H1 (cell line): ENCODE measurements at regions not wholly inside any gene's neighbourhood (a gene's known extent, or its start where the extent isn't known, plus 50 kb on each side); places are given as distances from the start of the nearest gene placed in this dataset.

Source experiments
- CTCF ChIA-PET: fragments of 300-600 bp; sonication (Branson Sonifier 250); formaldehyde crosslinking; loops from one replicate; lab custom pipeline; 2021; ENCODE audit not compliant: partially characterized antibody; lab: Charles Lee
- POLR2A ChIA-PET: fragments of 300-600 bp; sonication (Branson Sonifier 250); formaldehyde crosslinking; loops from one replicate; lab custom pipeline; 2021; ENCODE audit warnings: inconsistent platforms; ENCODE audit not compliant: partially characterized antibody; lab: Charles Lee
- DNase-seq, 2 experiments: peaks; one replicate each; pipeline versions ENCODE4 v3.0.0 to v3.0.0-alpha.2; 2010 to 2022; ENCODE audit warnings: low spot score in 2 of 2, low read depth in 1 of 2, mixed read lengths in 1 of 2
- FAIRE-seq: peaks from 2 replicates; lab custom pipeline; 2011; peaks lifted over from hg19 to GRCh38; lab: Jason Lieb, UNC
- H2AFZ ChIP-seq: 2 replicates; pipeline ENCODE4 v1.8.1; 2012; ENCODE audit warnings: low read length, inconsistent platforms
- H2AK5ac ChIP-seq: 2 replicates; pipeline ENCODE4 v1.6.1; 2013; ENCODE audit warnings: low read depth, low read length
- H2BK120ac ChIP-seq: replicated peaks from 2 replicates; pipeline ENCODE3; 2013; ENCODE audit warnings: low read depth, low read length, inconsistent platforms
- H2BK12ac ChIP-seq: 2 replicates; pipeline ENCODE4 v1.6.1; 2013; ENCODE audit warnings: low read depth, low read length
- H2BK15ac ChIP-seq: 2 replicates; pipeline ENCODE4 v1.6.1; 2013; ENCODE audit warnings: low read length
- H2BK20ac ChIP-seq: 2 replicates; pipeline ENCODE4 v1.6.1; 2013; ENCODE audit warnings: low read length
- H2BK5ac ChIP-seq: 2 replicates; pipeline ENCODE4 v1.6.1; 2013; ENCODE audit warnings: low read depth, low read length
- H3K14ac ChIP-seq: 2 replicates; pipeline ENCODE4 v1.6.1; 2013; ENCODE audit warnings: inconsistent platforms; ENCODE audit not compliant: insufficient read length
- H3K18ac ChIP-seq: 2 replicates; pipeline ENCODE4 v1.6.1; 2013; ENCODE audit warnings: low read length; ENCODE audit errors: extremely low read depth
- H3K23ac ChIP-seq: 2 replicates; pipeline ENCODE4 v1.6.1; 2013; ENCODE audit warnings: inconsistent platforms; ENCODE audit not compliant: insufficient read length
- H3K23me2 ChIP-seq: 2 replicates; pipeline ENCODE4 v1.6.1; 2013; ENCODE audit warnings: low read depth, low read length
- H3K27ac ChIP-seq: 2 replicates; pipeline ENCODE4 v1.6.1; 2011; ENCODE audit warnings: low read depth, low read length, inconsistent platforms
- H3K27me3 ChIP-seq, 4 experiments: replicated peaks in 1 of 4; 1 replicate in 1 of 4; 2 replicates in 3 of 4; pipeline versions ENCODE4 v1.6.1 to v1.8.1; 2011 to 2013; ENCODE audit warnings: low read length in 3 of 4, mild to moderate bottlenecking in 3 of 4, inconsistent platforms in 2 of 4, mixed read lengths in 2 of 4, moderate library complexity in 1 of 4; ENCODE audit not compliant: control insufficient read depth in 3 of 4, insufficient read depth in 3 of 4; ENCODE audit errors: extremely low read depth in 1 of 4
- H3K36me3 ChIP-seq, 4 experiments: 2 replicates each; pipeline versions ENCODE4 v1.6.1 to v1.8.1; 2011 to 2013; ENCODE audit warnings: mild to moderate bottlenecking in 4 of 4, low read length in 3 of 4, moderate library complexity in 2 of 4, control low read depth in 1 of 4, inconsistent platforms in 1 of 4; ENCODE audit not compliant: insufficient read depth in 4 of 4, control insufficient read depth in 2 of 4
- H3K4ac ChIP-seq: replicated peaks from 2 replicates; pipeline ENCODE3; 2013; ENCODE audit warnings: low read length, low read depth, mixed read lengths, inconsistent platforms; ENCODE audit not compliant: insufficient read length
- H3K4me1 ChIP-seq, 4 experiments: replicated peaks in 1 of 4; 1 replicate in 1 of 4; 2 replicates in 3 of 4; pipeline versions ENCODE4 v1.6.1 to v1.8.1; 2011 to 2013; ENCODE audit warnings: low read length in 3 of 4, inconsistent platforms in 2 of 4, mixed read lengths in 1 of 4; ENCODE audit not compliant: insufficient read depth in 4 of 4, control insufficient read depth in 3 of 4
- H3K4me2 ChIP-seq, 2 experiments: 2 replicates each; pipeline versions ENCODE4 v1.6.1 to v1.8.1; 2011 to 2013; ENCODE audit warnings: low read depth in 2 of 2, low read length in 2 of 2, control low read depth in 1 of 2, inconsistent platforms in 1 of 2, mild to moderate bottlenecking in 1 of 2; ENCODE audit not compliant: insufficient read depth in 1 of 2
- H3K4me3 ChIP-seq, 4 experiments: fragments of 200-600, 300-600 bp in 1 of 4; sonication (generic), shearing (Covaris generic), sonication (Bioruptor Twin) in 1 of 4; 2 replicates each; pipeline versions ENCODE4 v1.5.1 to v1.8.1; 2011 to 2016; ENCODE audit warnings: low read length in 4 of 4, low read depth in 3 of 4, control low read depth in 2 of 4, inconsistent platforms in 2 of 4, mild to moderate bottlenecking in 2 of 4, mixed read lengths in 1 of 4, moderate library complexity in 1 of 4; ENCODE audit not compliant: insufficient read depth in 2 of 4; ENCODE audit errors: extremely low read depth in 1 of 4
- H3K56ac ChIP-seq: replicated peaks from 2 replicates; pipeline ENCODE3; 2013; ENCODE audit warnings: low read depth, mild to moderate bottlenecking, mixed read lengths, low read length, inconsistent platforms; ENCODE audit not compliant: insufficient read length
- H3K79me1 ChIP-seq: 2 replicates; pipeline ENCODE4 v1.6.1; 2013; ENCODE audit warnings: low read depth, low read length, control low read depth
- H3K79me2 ChIP-seq, 2 experiments: 2 replicates each; pipeline versions ENCODE4 v1.6.1 to v1.8.1; 2012 to 2013; ENCODE audit warnings: low read length in 2 of 2, mild to moderate bottlenecking in 2 of 2, inconsistent platforms in 1 of 2; ENCODE audit not compliant: insufficient read depth in 2 of 2, control insufficient read depth in 1 of 2
- H3K9ac ChIP-seq, 4 experiments: replicated peaks in 1 of 4; 1 replicate in 1 of 4; 2 replicates in 3 of 4; pipeline versions ENCODE4 v1.6.1 to v1.8.1; 2011 to 2013; ENCODE audit warnings: low read depth in 3 of 4, low read length in 3 of 4, control low read depth in 2 of 4, mild to moderate bottlenecking in 2 of 4, moderate library complexity in 2 of 4, inconsistent platforms in 1 of 4; ENCODE audit errors: extremely low read depth in 1 of 4
- H3K9me3 ChIP-seq, 2 experiments: 2 replicates each; pipeline versions ENCODE4 v1.6.1 to v1.8.1; 2012 to 2013; ENCODE audit warnings: mild to moderate bottlenecking in 2 of 2, moderate library complexity in 2 of 2, control low read depth in 1 of 2, inconsistent platforms in 1 of 2, low read depth in 1 of 2, low read length in 1 of 2, mixed read lengths in 1 of 2; ENCODE audit not compliant: insufficient read depth in 2 of 2
- H4K20me1 ChIP-seq, 2 experiments: replicated peaks in 1 of 2; 2 replicates each; pipeline versions ENCODE3 to v1.8.1; 2011 to 2013; ENCODE audit warnings: inconsistent platforms in 2 of 2, low read length in 2 of 2, mild to moderate bottlenecking in 1 of 2; ENCODE audit not compliant: insufficient read depth in 2 of 2, control insufficient read depth in 1 of 2
- H4K5ac ChIP-seq: 2 replicates; pipeline ENCODE4 v1.6.1; 2013; ENCODE audit warnings: low read length, low read depth, mixed read lengths, inconsistent platforms; ENCODE audit not compliant: insufficient read length
- H4K8ac ChIP-seq: 2 replicates; pipeline ENCODE4 v1.8.0; 2013; ENCODE audit warnings: mild to moderate bottlenecking, moderate library complexity, low read length, inconsistent platforms; ENCODE audit not compliant: insufficient read depth; ENCODE audit errors: extremely low read depth
- H4K91ac ChIP-seq: replicated peaks from 2 replicates; pipeline ENCODE3; 2013; ENCODE audit warnings: low read length, mixed read lengths, inconsistent platforms; ENCODE audit not compliant: insufficient read length
- BACH1 ChIP-seq: IDR thresholded peaks from 2 replicates; pipeline ENCODE4 v1.6.1; 2012; ENCODE audit warnings: low read length, improper control_type of control experiment
- GABPA ChIP-seq: IDR thresholded peaks from 2 replicates; pipeline ENCODE4 v1.6.1; 2011; ENCODE audit warnings: mild to moderate bottlenecking, low read length, moderate library complexity, borderline replicate concordance; ENCODE audit not compliant: insufficient read depth
- MAFK ChIP-seq: IDR thresholded peaks from 2 replicates; pipeline ENCODE4 v1.6.1; 2012; ENCODE audit warnings: low read depth, mild to moderate bottlenecking, improper control_type of control experiment, low read length
- WGBS, 2 experiments: shearing (Covaris generic) in 1 of 2; methylation state at CpG; one replicate each; pipeline versions ENCODE4 v1.1.6 to v1.1.7; 2013 to 2015; ENCODE audit warnings: low lambda C conversion rate in 2 of 2, mixed read lengths in 2 of 2, inconsistent platforms in 1 of 2, low coverage in 1 of 2, missing lambda C conversion rate in 1 of 2; ENCODE audit not compliant: insufficient replicate concordance in 2 of 2, insufficient coverage in 1 of 2, insufficient read length in 1 of 2; ENCODE audit errors: extremely low coverage in 1 of 2, missing lambda C conversion rate in 1 of 2; 5-methylcytosine and 5-hydroxymethylcytosine counted together

- H4K20me1 ChIP-seq: peaks cover 0 to 4% of the 10 kb centered on the region in 2 experiments
- H2BK5ac ChIP-seq: no peak overlapping the region
- H4K8ac ChIP-seq: no peak overlapping the region
- H3K4ac ChIP-seq: no peak overlapping the region
- H4K91ac ChIP-seq: no peak overlapping the region
- H2AK5ac ChIP-seq: no peak overlapping the region
- no peak overlapping the region for H3K23ac ChIP-seq
- no peaks in the 10 kb centered on the region for H3K79me1 ChIP-seq
- ChIA-PET CTCF (interaction anchor here (0.5 to 1.6 kb wide), 8 partner anchors 8 to 281 kb away, joined by 3 to 4 read pairs (median 3); no protein-coding TSS in a partner anchor), POLR2A (no interaction called here)
- no peak overlapping the region for H3K4me2 ChIP-seq
- H4K5ac ChIP-seq: no peak overlapping the region
- H3K4me3 ChIP-seq: no peak overlapping the region
- FAIRE-seq: no peak
- H2AFZ ChIP-seq: no peak overlapping the region
- H3K18ac ChIP-seq: no peak overlapping the region
- TF ChIP-seq GABPA (no peak), MAFK (no peak), BACH1 (no peak)
- H3K9ac ChIP-seq: no peak overlapping the region
- WGBS, 2 experiments: 88% methylated on average over 12 of the region's 12 CpGs; no CpG with 5 or more reads in 1 of the 2 experiments
- H2BK15ac ChIP-seq: no peak overlapping the region
- no peak overlapping the region for H3K14ac ChIP-seq
- no peaks in the 10 kb centered on the region for H3K9me3 ChIP-seq
- H2BK20ac ChIP-seq: 0 out of 2 replicates have a peak overlapping the region, but pooled peaks have one; percentile 22
- no peaks in the 10 kb centered on the region for H3K79me2 ChIP-seq
- H3K27me3 ChIP-seq: no peaks in the 10 kb centered on the region
- no peak overlapping the region for H2BK120ac ChIP-seq
- H3K23me2 ChIP-seq: peaks cover 6% of the 10 kb centered on the region; the same call in 1 of the 2 replicates
- DNase-seq: no peak
- H3K36me3 ChIP-seq: no peaks in the 10 kb centered on the region
- no peak overlapping the region for H3K56ac ChIP-seq
- H3K27ac ChIP-seq: no peak overlapping the region
- peaks cover 0 to 3% (median 0%) of the 10 kb centered on the region in 4 experiments; a peak in 1 of 7 replicates for H3K4me1 ChIP-seq
- no peak overlapping the region for H2BK12ac ChIP-seq
Measured at GRCh38 chr20:56765172-56766073, 136.3 kb downstream of the TFAP2C start.
